H9 (cell line): ENCODE measurements at regions not wholly inside any gene's neighbourhood (a gene's known extent, or its start where the extent isn't known, plus 50 kb on each side); places are given as distances from the start of the nearest gene placed in this dataset.

Experiments used
- DNase-seq: peaks from one replicate; pipeline ENCODE4 v3.0.0-alpha.2; 2017
- H2AFZ ChIP-seq: one replicate; pipeline ENCODE4 v1.6.1; 2013; ENCODE audit warnings: mild to moderate bottlenecking, low read length, control low read depth, moderate library complexity
- H2AK5ac ChIP-seq: 2 replicates; pipeline ENCODE4 v1.6.1; 2013; ENCODE audit warnings: low read length, control low read depth, mixed read lengths; ENCODE audit not compliant: insufficient read length
- H2BK120ac ChIP-seq: one replicate; pipeline ENCODE4 v1.6.1; 2013; ENCODE audit warnings: low read depth, mild to moderate bottlenecking, low read length, control low read depth, inconsistent platforms; ENCODE audit not compliant: poor library complexity, severe bottlenecking
- H2BK12ac ChIP-seq: 2 replicates; pipeline ENCODE4 v1.6.1; 2013; ENCODE audit warnings: low read length, control low read depth, mixed read lengths, low read depth; ENCODE audit not compliant: insufficient read length
- H2BK15ac ChIP-seq: 2 replicates; pipeline ENCODE4 v1.6.1; 2013; ENCODE audit warnings: low read depth, low read length, control low read depth
- H2BK20ac ChIP-seq: one replicate; pipeline ENCODE4 v1.6.1; 2013; ENCODE audit warnings: low read depth, mild to moderate bottlenecking, low read length, control low read depth, inconsistent platforms; ENCODE audit not compliant: poor library complexity, severe bottlenecking
- H2BK5ac ChIP-seq: 2 replicates; pipeline ENCODE4 v1.6.1; 2013; ENCODE audit warnings: low read length, control low read depth, mixed read lengths; ENCODE audit not compliant: insufficient read length
- H3K14ac ChIP-seq: 2 replicates; pipeline ENCODE4 v1.6.1; 2013; ENCODE audit warnings: low read length, control low read depth; ENCODE audit not compliant: insufficient read depth
- H3K18ac ChIP-seq: 2 replicates; pipeline ENCODE4 v1.6.1; 2013; ENCODE audit warnings: low read depth, mild to moderate bottlenecking, mixed read lengths, low read length, control low read depth; ENCODE audit not compliant: insufficient read length
- H3K23ac ChIP-seq: 2 replicates; pipeline ENCODE4 v1.6.1; 2013; ENCODE audit warnings: low read length, control low read depth, mixed read lengths, low read depth; ENCODE audit not compliant: insufficient read length
- H3K23me2 ChIP-seq: 2 replicates; pipeline ENCODE4 v1.6.1; 2013; ENCODE audit warnings: low read depth, mild to moderate bottlenecking, mixed read lengths, low read length, control low read depth; ENCODE audit not compliant: insufficient read length, poor library complexity, severe bottlenecking
- H3K27ac ChIP-seq: 2 replicates; pipeline ENCODE4 v1.5.1; 2013; ENCODE audit warnings: low read length, control low read depth, mixed read lengths, low read depth; ENCODE audit not compliant: insufficient read length
- H3K27me3 ChIP-seq: 2 replicates; pipeline ENCODE4 v1.6.1; 2013; ENCODE audit warnings: low read length, control low read depth, inconsistent platforms; ENCODE audit not compliant: insufficient read depth
- H3K4ac ChIP-seq: 2 replicates; pipeline ENCODE4 v1.6.1; 2013; ENCODE audit warnings: low read depth, mild to moderate bottlenecking, control low read depth, inconsistent platforms, low read length, moderate library complexity
- H3K4me1 ChIP-seq: 2 replicates; pipeline ENCODE4 v1.6.1; 2013; ENCODE audit warnings: low read length, control low read depth, inconsistent platforms; ENCODE audit not compliant: insufficient read depth
- H3K4me2 ChIP-seq: 2 replicates; pipeline ENCODE4 v1.6.1; 2013; ENCODE audit warnings: low read length, control low read depth, mixed read lengths; ENCODE audit not compliant: insufficient read length, insufficient read depth
- H3K56ac ChIP-seq: 2 replicates; pipeline ENCODE4 v1.6.1; 2013; ENCODE audit warnings: low read depth, mild to moderate bottlenecking, mixed read lengths, low read length, control low read depth; ENCODE audit not compliant: insufficient read length
- H3K79me1 ChIP-seq: 2 replicates; pipeline ENCODE4 v1.6.1; 2013; ENCODE audit warnings: low read depth, mild to moderate bottlenecking, moderate library complexity, low read length, control low read depth, inconsistent platforms; ENCODE audit not compliant: insufficient read depth, poor library complexity, severe bottlenecking
- H3K79me2 ChIP-seq: 2 replicates; pipeline ENCODE4 v1.6.1; 2013; ENCODE audit warnings: low read length, control low read depth, inconsistent platforms; ENCODE audit not compliant: insufficient read depth
- H3K9ac ChIP-seq: 2 replicates; pipeline ENCODE4 v1.6.1; 2013; ENCODE audit warnings: low read length, control low read depth, mixed read lengths; ENCODE audit not compliant: insufficient read length; ENCODE audit errors: extremely low read depth
- H3K9me3 ChIP-seq: one replicate; pipeline ENCODE4 v1.6.1; 2013; ENCODE audit warnings: low read depth, low read length, inconsistent platforms; ENCODE audit not compliant: control insufficient read depth
- H3T11ph ChIP-seq: one replicate; pipeline ENCODE4 v1.6.1; 2013; ENCODE audit warnings: mild to moderate bottlenecking, low read length, control low read depth, inconsistent platforms
- H4K20me1 ChIP-seq: one replicate; pipeline ENCODE4 v1.6.1; 2013; ENCODE audit not compliant: control insufficient read depth, insufficient read length, insufficient read depth
- H4K5ac ChIP-seq: 2 replicates; pipeline ENCODE4 v1.6.1; 2013; ENCODE audit warnings: low read depth, mild to moderate bottlenecking, mixed read lengths, low read length, control low read depth; ENCODE audit not compliant: insufficient read length
- H4K8ac ChIP-seq: replicated peaks from 2 replicates; pipeline ENCODE4 v1.6.1; 2013; ENCODE audit warnings: low read length, control low read depth, mixed read lengths, low read depth; ENCODE audit not compliant: insufficient read length
- H4K91ac ChIP-seq: 2 replicates; pipeline ENCODE4 v1.6.1; 2013; ENCODE audit warnings: low read depth, mild to moderate bottlenecking, moderate library complexity, mixed read lengths, low read length, control low read depth; ENCODE audit not compliant: insufficient read length
- H3K27ac Mint-ChIP-seq, 3 experiments: 2 replicates in 2 of 3; 3 replicates in 1 of 3; pipeline ENCODE4 v1.8.0; 2020 to 2021; ENCODE audit warnings: mixed read lengths in 3 of 3, mild to moderate bottlenecking in 1 of 3, moderate library complexity in 1 of 3
- H3K27me3 Mint-ChIP-seq: 2 replicates; pipeline ENCODE4 v1.8.0; 2021; ENCODE audit warnings: low read depth, mild to moderate bottlenecking, moderate library complexity, mixed read lengths
- H3K36me3 Mint-ChIP-seq, 3 experiments: 2 replicates in 2 of 3; 3 replicates in 1 of 3; pipeline ENCODE4 v1.8.0; 2020 to 2021; ENCODE audit warnings: low read depth in 3 of 3, mixed read lengths in 3 of 3; ENCODE audit not compliant: insufficient read depth in 1 of 3
- H3K4me1 Mint-ChIP-seq, 2 experiments: 2 replicates each; pipeline ENCODE4 v1.8.0; 2020; ENCODE audit warnings: mixed read lengths in 2 of 2
- H3K4me3 Mint-ChIP-seq, 2 experiments: 2 replicates in 1 of 2; 3 replicates in 1 of 2; pipeline ENCODE4 v1.8.0; 2020 to 2021; ENCODE audit warnings: mild to moderate bottlenecking in 2 of 2, mixed read lengths in 2 of 2, moderate library complexity in 1 of 2
- H3K9me3 Mint-ChIP-seq, 2 experiments: 2 replicates in 1 of 2; 3 replicates in 1 of 2; pipeline ENCODE4 v1.8.0; 2020; ENCODE audit warnings: mild to moderate bottlenecking in 2 of 2, mixed read lengths in 2 of 2, moderate library complexity in 1 of 2
- CTCF ChIP-seq: fragments of 200-600 bp; sonication (generic); conservative IDR thresholded peaks from 3 replicates; pipeline ENCODE4 v1.8.0; 2021; ENCODE audit warnings: antibody characterized with exemption, mild to moderate bottlenecking
- WGBS: extraction: QIAGEN DNeasy Blood & Tissue Kit; methylation state at CpG from one replicate; pipeline ENCODE4 v1.1.7; 2013; ENCODE audit warnings: missing lambda C conversion rate, low lambda C conversion rate, mixed read lengths; ENCODE audit not compliant: insufficient read length; ENCODE audit errors: extremely low coverage; 5-methylcytosine and 5-hydroxymethylcytosine counted together

- Histone ChIP-seq H3K4me1 (peaks cover 2% of the 10 kb centered on the region; the same call in 1 of the 2 replicates), H3K4ac (no peak overlapping the region), H3K23me2 (no peaks in the 10 kb centered on the region), H2AK5ac (no peak overlapping the region), H2AFZ (no peak overlapping the region), H3K27ac (no peak overlapping the region), H2BK20ac (no peak overlapping the region), H4K20me1 (no peaks in the 10 kb centered on the region), H3K18ac (no peak overlapping the region), H4K8ac (no peak overlapping the region), H2BK15ac (no peak overlapping the region), H3K27me3 (no peaks in the 10 kb centered on the region), H3K9ac (no peak overlapping the region), H4K91ac (no peak overlapping the region), H3K14ac (no peak overlapping the region), H3K56ac (no peak overlapping the region), H2BK5ac (no peak overlapping the region), H3K79me1 (no peaks in the 10 kb centered on the region), H3K23ac (no peak overlapping the region), H2BK12ac (no peak overlapping the region), H3K9me3 (no peaks in the 10 kb centered on the region), H2BK120ac (no peak overlapping the region), H4K5ac (no peak overlapping the region), H3K4me2 (no peak overlapping the region), H3T11ph (no peak overlapping the region), H3K79me2 (no peaks in the 10 kb centered on the region)
- no peaks in the 10 kb centered on the region for H3K36me3 Mint-ChIP-seq
- H3K9me3 Mint-ChIP-seq, result no peaks in the 10 kb centered on the region; a peak in 1 of 5 replicates
- H3K27me3 Mint-ChIP-seq, result peaks cover 3% of the 10 kb centered on the region; the same call in 1 of the 2 replicates
- no peak for TF ChIP-seq CTCF
- no peak overlapping the region for H3K4me3 Mint-ChIP-seq
- no peak overlapping the region for H3K27ac Mint-ChIP-seq
- H3K4me1 Mint-ChIP-seq, result peaks cover 24% of the 10 kb centered on the region in 2 experiments
- WGBS, result no CpG with 5 or more reads among the region's 7 CpGs
- no peak for DNase-seq
These were observed 56.0 kb upstream of the PLXNA2 start for GRCh38 chr1:208300084-208300770.
